Astrocyte (in vitro differentiated cells and primary cell): ENCODE measurements at regions not wholly inside any gene's neighbourhood (a gene's known extent, or its start where the extent isn't known, plus 50 kb on each side); places are given as distances from the start of the nearest gene placed in this dataset.
A peak's percentile ranks its signal among the peaks of the same experiment; 100 is the strongest.

Experiments used
- DNase-seq: peaks from one replicate; pipeline ENCODE4 v3.0.0-alpha.2; 2010; ENCODE audit warnings: low read depth
- FAIRE-seq: peaks from 2 replicates; lab custom pipeline; 2011; peaks lifted over from hg19 to GRCh38; lab: Jason Lieb, UNC
- H2AFZ ChIP-seq: 2 replicates; pipeline ENCODE4 v1.6.0; 2012; ENCODE audit warnings: low read depth, low read length, inconsistent platforms
- H3K27ac ChIP-seq: 2 replicates; pipeline ENCODE4 v1.5.1; 2011; ENCODE audit warnings: low read depth, low read length, inconsistent platforms
- H3K27me3 ChIP-seq: 2 replicates; pipeline ENCODE4 v1.6.0; 2011; ENCODE audit warnings: low read length, inconsistent platforms; ENCODE audit not compliant: insufficient read depth
- H3K36me3 ChIP-seq: 2 replicates; pipeline ENCODE4 v1.5.1; 2011; ENCODE audit warnings: low read length, inconsistent platforms; ENCODE audit not compliant: insufficient read depth
- H3K4me1 ChIP-seq: 2 replicates; pipeline ENCODE4 v1.5.1; 2011; ENCODE audit warnings: low read length, inconsistent platforms; ENCODE audit not compliant: insufficient read depth
- H3K4me2 ChIP-seq: 2 replicates; pipeline ENCODE4 v1.6.0; 2012; ENCODE audit warnings: low read length, inconsistent platforms
- H3K4me3 ChIP-seq: 2 replicates; pipeline ENCODE4 v1.5.1; 2011; ENCODE audit warnings: low read depth, mild to moderate bottlenecking, low read length, inconsistent platforms; ENCODE audit not compliant: insufficient read depth
- H3K79me2 ChIP-seq: 2 replicates; pipeline ENCODE4 v1.6.0; 2012; ENCODE audit warnings: mild to moderate bottlenecking, low read length, inconsistent platforms; ENCODE audit not compliant: insufficient read depth
- H3K9ac ChIP-seq: 2 replicates; pipeline ENCODE4 v1.6.0; 2012; ENCODE audit warnings: mild to moderate bottlenecking, low read length, inconsistent platforms
- H3K9me3 ChIP-seq: 2 replicates; pipeline ENCODE4 v1.5.1; 2012; ENCODE audit warnings: low read depth, mild to moderate bottlenecking, low read length, inconsistent platforms; ENCODE audit not compliant: insufficient read depth
- H4K20me1 ChIP-seq: 2 replicates; pipeline ENCODE4 v1.6.0; 2012; ENCODE audit warnings: low read length, inconsistent platforms; ENCODE audit not compliant: insufficient read depth
- H3K27ac Mint-ChIP-seq: one replicate; pipeline ENCODE4 v1.8.0; 2021; ENCODE audit warnings: mild to moderate bottlenecking, mixed read lengths; ENCODE audit not compliant: unreplicated experiment
- H3K27me3 Mint-ChIP-seq: one replicate; pipeline ENCODE4 v1.8.0; 2021; ENCODE audit warnings: low read depth, mixed read lengths; ENCODE audit not compliant: unreplicated experiment
- H3K36me3 Mint-ChIP-seq: one replicate; pipeline ENCODE4 v1.8.0; 2021; ENCODE audit warnings: low read depth, mixed read lengths; ENCODE audit not compliant: unreplicated experiment
- H3K4me1 Mint-ChIP-seq: one replicate; pipeline ENCODE4 v1.8.0; 2021; ENCODE audit warnings: low read depth, mixed read lengths; ENCODE audit not compliant: unreplicated experiment
- H3K4me3 Mint-ChIP-seq: one replicate; pipeline ENCODE4 v1.8.0; 2021; ENCODE audit warnings: mild to moderate bottlenecking, moderate library complexity, mixed read lengths; ENCODE audit not compliant: unreplicated experiment
- H3K9me3 Mint-ChIP-seq: one replicate; pipeline ENCODE4 v1.8.0; 2021; ENCODE audit warnings: mild to moderate bottlenecking, mixed read lengths; ENCODE audit not compliant: unreplicated experiment
- EZH2 ChIP-seq: IDR thresholded peaks from 2 replicates; pipeline ENCODE4 v1.6.1; 2012; ENCODE audit warnings: mild to moderate bottlenecking, low read length, inconsistent platforms; ENCODE audit not compliant: insufficient read depth
- TF ChIP-seq, protein P1 (sequence below): IDR thresholded peaks from 2 replicates; pipeline ENCODE4 v1.5.1; 2011; ENCODE audit warnings: low read depth, mild to moderate bottlenecking, inconsistent platforms, low read length, moderate library complexity; ENCODE audit not compliant: insufficient read depth

DNA sequence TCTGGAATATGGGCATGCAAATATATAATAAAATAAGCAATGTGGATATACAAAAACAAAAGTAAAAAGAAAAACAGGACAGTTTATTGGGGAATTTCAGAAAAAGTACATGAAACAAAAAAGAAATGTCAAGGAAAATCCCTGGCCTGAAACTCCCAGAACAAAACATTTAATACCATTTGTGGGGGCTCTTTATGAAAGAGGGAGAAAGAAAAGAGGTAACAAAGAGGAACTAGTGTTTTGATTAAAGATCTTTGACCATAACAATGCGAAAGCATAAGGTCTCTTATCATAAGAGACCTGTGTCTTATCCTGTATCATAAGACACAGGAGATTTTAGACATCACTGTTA is 88.6 kb upstream of the ARID1B start:
- FAIRE-seq, result no peak
- H3K27ac ChIP-seq, result no peak overlapping the region
- peaks cover 2% of the 10 kb centered on the region for H3K36me3 Mint-ChIP-seq

DNA sequence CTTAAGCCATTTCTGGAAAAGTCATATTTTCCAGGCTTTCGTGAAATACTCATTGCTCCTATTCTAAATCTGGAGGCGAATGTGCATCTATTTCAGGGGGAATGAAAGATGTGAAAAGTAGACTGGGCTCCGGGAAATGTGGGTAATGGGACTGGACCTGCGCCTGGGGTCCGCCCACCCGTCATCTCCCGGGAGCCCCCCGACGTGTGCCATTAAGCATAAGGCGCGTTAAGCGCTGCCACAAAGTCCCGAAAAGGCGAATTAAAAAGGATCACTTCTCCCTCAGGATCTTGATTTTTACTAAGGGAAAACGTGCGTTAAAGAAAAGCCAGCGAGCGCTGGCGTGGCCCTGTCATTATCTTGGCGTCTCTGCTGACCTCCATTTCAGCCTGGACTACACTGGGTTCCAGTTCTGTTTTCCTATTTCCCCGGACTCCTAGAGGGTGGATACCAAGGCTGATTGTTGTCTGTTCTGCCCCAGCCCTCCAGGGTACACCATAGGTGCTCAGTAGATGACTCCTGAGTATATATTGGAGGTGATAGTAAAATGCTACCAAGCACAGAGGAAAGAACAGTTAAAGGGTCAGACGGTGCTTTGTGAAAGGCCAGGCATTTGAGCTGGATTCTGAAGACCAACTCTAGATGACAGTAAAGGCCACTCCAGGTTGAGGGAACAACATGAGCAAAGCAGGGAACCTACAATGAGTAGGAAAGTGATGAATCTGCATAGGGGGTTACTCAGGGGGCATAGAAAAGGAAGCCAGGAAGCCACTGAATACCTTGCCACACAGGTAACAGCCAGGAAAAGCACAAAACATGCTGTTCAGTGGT is 89.2 kb upstream of the ARID1B start:
- no peaks in the 10 kb centered on the region for H3K9me3 Mint-ChIP-seq
- peaks cover 2% of the 10 kb centered on the region for H3K36me3 Mint-ChIP-seq

More for the DNA sequence above, 88.6 kb upstream of the ARID1B start:
- no peak overlapping the region for H3K4me3 ChIP-seq
- Mint-ChIP-seq H3K4me1 (peaks cover 5% of the 10 kb centered on the region), H3K27me3 (peaks cover 8% of the 10 kb centered on the region), H3K4me3 (peak overlapping the region; percentile 85), H3K27ac (no peak overlapping the region), H3K9me3 (no peaks in the 10 kb centered on the region)
- no peaks in the 10 kb centered on the region for H3K27me3 ChIP-seq
- H3K9me3 ChIP-seq, result no peaks in the 10 kb centered on the region
- no peak for DNase-seq
- no peaks in the 10 kb centered on the region for H4K20me1 ChIP-seq
- no peak for TF ChIP-seq EZH2
- TF ChIP-seq, protein P1, sequence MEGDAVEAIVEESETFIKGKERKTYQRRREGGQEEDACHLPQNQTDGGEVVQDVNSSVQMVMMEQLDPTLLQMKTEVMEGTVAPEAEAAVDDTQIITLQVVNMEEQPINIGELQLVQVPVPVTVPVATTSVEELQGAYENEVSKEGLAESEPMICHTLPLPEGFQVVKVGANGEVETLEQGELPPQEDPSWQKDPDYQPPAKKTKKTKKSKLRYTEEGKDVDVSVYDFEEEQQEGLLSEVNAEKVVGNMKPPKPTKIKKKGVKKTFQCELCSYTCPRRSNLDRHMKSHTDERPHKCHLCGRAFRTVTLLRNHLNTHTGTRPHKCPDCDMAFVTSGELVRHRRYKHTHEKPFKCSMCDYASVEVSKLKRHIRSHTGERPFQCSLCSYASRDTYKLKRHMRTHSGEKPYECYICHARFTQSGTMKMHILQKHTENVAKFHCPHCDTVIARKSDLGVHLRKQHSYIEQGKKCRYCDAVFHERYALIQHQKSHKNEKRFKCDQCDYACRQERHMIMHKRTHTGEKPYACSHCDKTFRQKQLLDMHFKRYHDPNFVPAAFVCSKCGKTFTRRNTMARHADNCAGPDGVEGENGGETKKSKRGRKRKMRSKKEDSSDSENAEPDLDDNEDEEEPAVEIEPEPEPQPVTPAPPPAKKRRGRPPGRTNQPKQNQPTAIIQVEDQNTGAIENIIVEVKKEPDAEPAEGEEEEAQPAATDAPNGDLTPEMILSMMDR, result no peak
- H3K9ac ChIP-seq, result no peak overlapping the region
- H3K36me3 ChIP-seq, result no peaks in the 10 kb centered on the region
- H2AFZ ChIP-seq, result no peak overlapping the region
- peaks cover 6% of the 10 kb centered on the region for H3K4me1 ChIP-seq
- no peak overlapping the region for H3K4me2 ChIP-seq
- H3K79me2 ChIP-seq, result no peaks in the 10 kb centered on the region

More for the DNA sequence above, 89.2 kb upstream of the ARID1B start:
- no peaks in the 10 kb centered on the region for H3K27me3 ChIP-seq
- peak overlapping the region; percentile 98 for H3K9ac ChIP-seq
- DNase-seq (peak; percentile 26), FAIRE-seq (no peak)
- peak overlapping the region; percentile 88 for H3K4me2 ChIP-seq
- no peaks in the 10 kb centered on the region for H4K20me1 ChIP-seq
- Mint-ChIP-seq H3K27ac (peak overlapping the region; percentile 75), H3K27me3 (peaks cover 8% of the 10 kb centered on the region), H3K4me3 (peak overlapping the region; percentile 85), H3K4me1 (peaks cover 5% of the 10 kb centered on the region)
- TF ChIP-seq, protein P1, result no peak
- no peak for TF ChIP-seq EZH2
- H3K79me2 ChIP-seq, result no peaks in the 10 kb centered on the region
- H3K36me3 ChIP-seq, result no peaks in the 10 kb centered on the region
- peak overlapping the region; percentile 91 for H2AFZ ChIP-seq
- peak overlapping the region; percentile 84 for H3K27ac ChIP-seq
- no peaks in the 10 kb centered on the region for H3K9me3 ChIP-seq
- peaks cover 6% of the 10 kb centered on the region for H3K4me1 ChIP-seq
- peak overlapping the region; percentile 66 for H3K4me3 ChIP-seq
